ENCODE measurements at regions not wholly inside any gene's neighbourhood (a gene's known extent, or its start where the extent isn't known, plus 50 kb on each side); places are given as distances from the start of the nearest gene placed in this dataset.

DNA sequence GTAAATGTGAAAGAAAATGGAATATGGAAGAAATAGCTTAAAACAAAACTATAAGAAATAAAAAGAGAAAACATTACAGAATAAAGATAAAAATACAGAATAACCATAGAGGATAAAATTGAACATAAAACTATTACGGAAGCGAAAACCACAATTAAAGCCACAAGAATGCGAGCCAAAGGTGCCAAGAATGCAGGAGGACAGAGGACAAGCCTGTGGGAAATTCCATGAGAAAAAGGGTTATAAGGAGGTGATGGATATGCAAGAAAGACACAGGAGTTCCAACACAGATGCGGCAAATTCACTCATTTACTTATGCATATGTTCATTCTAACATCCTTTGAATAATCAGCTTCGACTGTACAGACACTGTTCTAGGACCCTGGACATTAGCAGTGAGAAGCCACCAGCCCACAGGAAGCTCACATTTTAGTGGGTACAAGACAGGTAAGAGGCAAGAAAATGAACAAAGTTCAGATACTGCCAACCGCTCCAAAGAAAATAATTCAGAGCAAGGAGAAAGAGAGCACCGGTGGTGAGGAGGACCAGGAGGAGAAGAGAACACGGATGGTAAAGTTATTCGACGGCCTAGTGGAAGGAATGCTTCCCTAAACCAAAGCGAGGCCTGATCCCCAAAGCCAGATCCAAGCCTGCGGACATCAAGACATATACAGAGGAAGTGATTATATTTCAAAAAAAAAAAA, 213.7 kb upstream of the MGMT start:
- no peak overlapping the region for H3K4me3 ChIP-seq (ENCODE audit: low read depth, low read length)
- no peak for TF ChIP-seq CTCF (IDR thresholded peaks at IDR 0.05; ENCODE audit: insufficient read depth, low read depth, low read length, missing control alignments)
- DNase-seq (ENCODE audit: low read depth) = no peak

DNA sequence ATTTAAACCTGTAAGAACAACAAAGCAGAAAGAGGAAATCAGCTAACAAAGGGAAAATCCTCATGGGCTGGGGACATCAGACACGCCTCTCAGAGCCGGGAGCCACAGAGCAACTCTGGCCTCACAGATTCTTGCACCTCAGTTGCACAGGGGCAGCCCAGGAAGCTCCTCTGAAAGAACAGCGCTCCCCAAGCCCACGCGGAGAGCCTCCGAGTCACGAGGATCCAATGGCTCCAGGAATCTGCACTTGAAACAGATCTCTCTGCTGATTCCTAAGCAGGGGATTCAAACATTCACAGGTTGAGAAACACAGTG, 213.2 kb upstream of the MGMT start:
- no peak for TF ChIP-seq CTCF (IDR thresholded peaks at IDR 0.05; ENCODE audit: insufficient read depth, low read depth, low read length, missing control alignments)
- no peak for DNase-seq (ENCODE audit: low read depth)
- H3K4me3 ChIP-seq (ENCODE audit: low read depth, low read length) = no peak overlapping the region

GRCh38 chr10:129258283-129258923, 208.6 kb upstream of the MGMT start:
- no peak for DNase-seq (ENCODE audit: low read depth)
- TF ChIP-seq CTCF (IDR thresholded peaks at IDR 0.05; ENCODE audit: insufficient read depth, low read depth, low read length, missing control alignments) = no peak
- no peak overlapping the region for H3K4me3 ChIP-seq (ENCODE audit: low read depth, low read length)

GRCh38 chr10:129259128-129259815, 207.8 kb upstream of the MGMT start:
- H3K4me3 ChIP-seq (ENCODE audit: low read depth, low read length) = no peak overlapping the region
- no peak for TF ChIP-seq CTCF (IDR thresholded peaks at IDR 0.05; ENCODE audit: insufficient read depth, low read depth, low read length, missing control alignments)
- no peak for DNase-seq (ENCODE audit: low read depth)

DNA sequence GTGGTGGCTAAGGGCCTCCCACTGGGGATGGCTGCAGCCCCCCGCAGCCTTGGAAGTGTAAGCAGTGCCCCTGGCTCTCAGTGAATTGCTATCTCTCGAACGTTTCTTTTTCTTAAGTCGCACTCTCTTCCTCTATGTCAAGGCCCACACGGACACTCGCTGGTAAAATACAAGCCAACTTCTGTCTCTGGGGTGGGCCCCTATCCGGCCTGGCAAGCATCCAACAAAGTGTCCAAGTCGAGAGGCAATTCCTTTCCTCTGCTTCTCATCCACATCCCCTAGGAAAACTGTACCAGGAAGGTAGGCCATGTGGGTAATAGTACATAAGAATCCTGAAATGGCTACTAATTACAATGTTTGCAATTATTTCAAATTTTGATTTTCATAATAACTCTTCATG, 194.9 kb upstream of the MGMT start:
- TF ChIP-seq CTCF (IDR thresholded peaks at IDR 0.05; ENCODE audit: insufficient read depth, low read depth, low read length, missing control alignments) = no peak
- no peak for DNase-seq (ENCODE audit: low read depth)

DNA sequence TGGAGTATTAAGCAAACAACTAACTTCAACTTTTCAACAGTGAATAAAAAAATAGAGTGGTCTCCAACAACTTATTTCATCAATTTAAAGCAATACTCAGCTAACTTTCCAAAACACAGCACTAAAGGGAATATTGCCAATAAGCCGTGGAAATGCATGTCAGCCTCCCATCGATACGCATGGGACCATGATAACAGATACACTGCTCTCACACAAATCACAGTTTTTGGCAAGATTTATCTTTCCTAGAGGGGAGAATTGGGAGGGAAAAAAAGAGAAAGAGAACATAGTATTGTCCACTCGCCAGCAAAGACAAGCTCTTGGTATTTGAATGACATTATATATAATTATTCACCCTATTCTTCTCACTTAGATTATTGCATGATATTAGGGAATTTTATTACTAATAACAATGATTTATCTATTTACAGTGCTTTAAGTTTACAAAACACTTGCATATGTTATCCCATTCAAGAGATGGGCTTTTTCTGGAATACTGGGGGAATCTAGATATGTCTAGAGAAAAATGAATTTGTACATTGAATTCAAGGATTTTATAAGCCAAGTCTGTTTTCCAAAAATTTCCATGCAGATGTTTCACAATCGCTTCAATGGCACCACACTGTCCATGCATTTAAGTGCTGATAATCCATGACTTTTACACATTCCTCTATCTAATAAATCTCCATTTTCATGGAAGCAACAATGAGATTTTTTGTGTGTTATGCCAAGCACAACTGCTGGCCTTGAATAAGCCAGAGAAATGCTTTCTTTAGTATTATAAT, 194.0 kb upstream of the MGMT start:
- no peak for DNase-seq (ENCODE audit: low read depth)

More for the DNA sequence above, 194.9 kb upstream of the MGMT start:
- no peak overlapping the region for H3K4me3 ChIP-seq (ENCODE audit: low read depth, low read length)

More for the DNA sequence above, 194.0 kb upstream of the MGMT start:
- TF ChIP-seq CTCF (IDR thresholded peaks at IDR 0.05; ENCODE audit: insufficient read depth, low read depth, low read length, missing control alignments) = no peak
- H3K4me3 ChIP-seq (ENCODE audit: low read depth, low read length) = no peak overlapping the region

Measured in GM12865 (cell line).